ENCODE measurements at regions not wholly inside any gene's neighbourhood (a gene's known extent, or its start where the extent isn't known, plus 50 kb on each side); places are given as distances from the start of the nearest gene placed in this dataset.

- no TSS peak for BruUV-seq (replicated peaks)
- no peaks in the 10 kb centered on the region for H3K27me3 ChIP-seq (ENCODE audit: insufficient read depth, low read depth)
- H3K36me3 ChIP-seq (ENCODE audit: low read depth), result no peaks in the 10 kb centered on the region
- no peak overlapping the region for H3K4me2 ChIP-seq
- no peaks in the 10 kb centered on the region for H3K9me3 ChIP-seq (ENCODE audit: insufficient read depth, low read depth)
- H3K79me2 ChIP-seq (ENCODE audit: low read depth), result no peaks in the 10 kb centered on the region
- H2AFZ ChIP-seq, result no peak overlapping the region
- intact Hi-C loops (cut with micrococcal nuclease; ENCODE audit: unreplicated experiment), result no loop called here
- H4K20me1 ChIP-seq (ENCODE audit: insufficient read depth), result no peaks in the 10 kb centered on the region
- no peak for DNase-seq
- H3K9me2 ChIP-seq (ENCODE audit: insufficient read depth), result no peaks in the 10 kb centered on the region
- ChIA-PET POLR2A (ENCODE audit: unreplicated experiment) (no interaction called here), CTCF (no interaction called here)
- no peaks in the 10 kb centered on the region for H3K4me1 ChIP-seq (replicated peaks; ENCODE audit: insufficient read depth)
- no peaks in the 10 kb centered on the region for H3F3A ChIP-seq (ENCODE audit: insufficient read depth, low read depth)
- TF ChIP-seq EZH2 (IDR thresholded peaks at IDR 0.05; ENCODE audit: low read depth) (no peak), CTCF (conservative IDR thresholded peaks at IDR 0.05) (no peak)
- no peak overlapping the region for H3K27ac ChIP-seq
- H3K4me3 ChIP-seq, result no peak overlapping the region
These were observed 145.7 kb downstream of the ACER2 start for GRCh38 chr9:19554529-19554928.

- no peak for DNase-seq
- no peak overlapping the region for H2AFZ ChIP-seq
- no peak overlapping the region for H3K4me3 ChIP-seq
- ChIA-PET CTCF (no interaction called here), POLR2A (ENCODE audit: unreplicated experiment) (no interaction called here)
- no peaks in the 10 kb centered on the region for H3K27me3 ChIP-seq (ENCODE audit: insufficient read depth, low read depth)
- H3K9me2 ChIP-seq (ENCODE audit: insufficient read depth), result no peaks in the 10 kb centered on the region
- no TSS peak for BruUV-seq (replicated peaks)
- no peaks in the 10 kb centered on the region for H3F3A ChIP-seq (ENCODE audit: insufficient read depth, low read depth)
- no peaks in the 10 kb centered on the region for H3K36me3 ChIP-seq (ENCODE audit: low read depth)
- H3K4me1 ChIP-seq (replicated peaks; ENCODE audit: insufficient read depth), result no peaks in the 10 kb centered on the region
- no peak overlapping the region for H3K27ac ChIP-seq
- no peak overlapping the region for H3K4me2 ChIP-seq
- TF ChIP-seq EZH2 (IDR thresholded peaks at IDR 0.05; ENCODE audit: low read depth), result no peak
- H4K20me1 ChIP-seq (ENCODE audit: insufficient read depth), result no peaks in the 10 kb centered on the region
- no peaks in the 10 kb centered on the region for H3K79me2 ChIP-seq (ENCODE audit: low read depth)
- H3K9me3 ChIP-seq (ENCODE audit: insufficient read depth, low read depth), result no peaks in the 10 kb centered on the region
- intact Hi-C loops (cut with micrococcal nuclease; ENCODE audit: unreplicated experiment), result no loop called here
These were observed 144.6 kb downstream of the ACER2 start for GRCh38 chr9:19553441-19553840.

GRCh38 chr9:19552282-19553105 lies 143.7 kb downstream of the ACER2 start:
- CTCF ChIA-PET, result no interaction called here

More at GRCh38 chr9:19552282-19553105, 143.7 kb downstream of the ACER2 start:
- Histone ChIP-seq H3K4me3 (no peak overlapping the region), H3K79me2 (ENCODE audit: low read depth) (no peaks in the 10 kb centered on the region), H4K20me1 (ENCODE audit: insufficient read depth) (no peaks in the 10 kb centered on the region), H3F3A (ENCODE audit: insufficient read depth, low read depth) (no peaks in the 10 kb centered on the region), H3K4me1 (replicated peaks; ENCODE audit: insufficient read depth) (no peaks in the 10 kb centered on the region), H3K36me3 (ENCODE audit: low read depth) (no peaks in the 10 kb centered on the region), H3K9me3 (ENCODE audit: insufficient read depth, low read depth) (no peaks in the 10 kb centered on the region), H3K9me2 (ENCODE audit: insufficient read depth) (no peaks in the 10 kb centered on the region), H3K27ac (no peak overlapping the region), H2AFZ (no peak overlapping the region), H3K27me3 (ENCODE audit: insufficient read depth, low read depth) (no peaks in the 10 kb centered on the region), H3K4me2 (no peak overlapping the region)
- TF ChIP-seq CTCF (conservative IDR thresholded peaks at IDR 0.05), result no peak
- no peak for TF ChIP-seq EZH2 (IDR thresholded peaks at IDR 0.05; ENCODE audit: low read depth)
- DNase-seq, result no peak
- POLR2A ChIA-PET (ENCODE audit: unreplicated experiment), result no interaction called here
- intact Hi-C loops (cut with micrococcal nuclease; ENCODE audit: unreplicated experiment), result no loop called here
- BruUV-seq (replicated peaks), result no TSS peak

All from PC-9 (cell line).